OCI-LY3 (cell line): ENCODE measurements at regions not wholly inside any gene's neighbourhood (a gene's known extent, or its start where the extent isn't known, plus 50 kb on each side); places are given as distances from the start of the nearest gene placed in this dataset.
"Not testable (repeated sequence)": the region's sequence is repeated elsewhere in the genome, so short reads cannot be mapped to it uniquely, and the experiment has no call there.

Source experiments
- CTCF ChIP-seq: fragments of 200-600, 300-600 bp; sonication (generic); IDR thresholded peaks from 2 replicates; pipeline ENCODE4 v1.5.1; 2014; ENCODE audit warnings: antibody characterized with exemption, low read length, low read depth
- EZH2phosphoT487 ChIP-seq: fragments of 200-600 bp; shearing (Covaris generic); IDR thresholded peaks from 2 replicates; pipeline ENCODE4 v1.6.1; 2018; ENCODE audit warnings: antibody characterized with exemption, mixed run types, low read depth

- TF ChIP-seq CTCF, EZH2phosphoT487: not testable (repeated sequence)
Observed at GRCh38 chr18:14415399-14415798, 128.0 kb downstream of the POTEC start.
